ENCODE measurements at regions not wholly inside any gene's neighbourhood (a gene's known extent, or its start where the extent isn't known, plus 50 kb on each side); places are given as distances from the start of the nearest gene placed in this dataset.

GRCh38 chr3:20576228-20576627 is 390.2 kb upstream of the SGO1 start:
- no peak overlapping the region for H2BK12ac ChIP-seq (ENCODE audit: low read depth, low read length)
- no peak overlapping the region for H3K56ac ChIP-seq (replicated peaks; ENCODE audit: insufficient read length, low read depth, low read length)
- ChIA-PET CTCF (ENCODE audit: partially characterized antibody) (no interaction called here), POLR2A (ENCODE audit: partially characterized antibody) (no interaction called here)
- H3K9ac ChIP-seq (replicated peaks in 1 of 4; ENCODE audit: extremely low read depth in 1 of 4, low read depth in 3 of 4, low read length in 3 of 4) = no peak overlapping the region
- no peak overlapping the region for H3K18ac ChIP-seq (ENCODE audit: extremely low read depth, low read length)
- H3K4me2 ChIP-seq (ENCODE audit: insufficient read depth in 1 of 2, low read depth in 2 of 2, low read length in 2 of 2) = no peak overlapping the region
- DNase-seq (ENCODE audit: low read depth in 1 of 2, low spot score in 2 of 2) = no peak
- no peaks in the 10 kb centered on the region for H3K79me1 ChIP-seq (ENCODE audit: low read depth, low read length)
- H3K4me1 ChIP-seq (replicated peaks in 1 of 4; ENCODE audit: control insufficient read depth in 3 of 4, insufficient read depth in 4 of 4, low read length in 3 of 4) = no peaks in the 10 kb centered on the region
- WGBS, 2 experiments (ENCODE audit: extremely low coverage in 1 of 2, insufficient coverage in 1 of 2, insufficient read length in 1 of 2, insufficient replicate concordance in 2 of 2, low coverage in 1 of 2, low lambda C conversion rate in 2 of 2, missing lambda C conversion rate in 1 of 2) = 96% methylated on average over 3 of the region's 3 CpGs; no CpG with 5 or more reads in 1 of the 2 experiments
- H3K23me2 ChIP-seq (ENCODE audit: low read depth, low read length) = no peaks in the 10 kb centered on the region; the same call in 1 of the 2 replicates
- no peak overlapping the region for H3K27ac ChIP-seq (ENCODE audit: low read depth, low read length)
- no peak overlapping the region for H3K4me3 ChIP-seq (ENCODE audit: extremely low read depth in 1 of 4, insufficient read depth in 2 of 4, low read depth in 3 of 4, low read length in 4 of 4)
- no peak overlapping the region for H2AFZ ChIP-seq (ENCODE audit: low read length)
- no peak overlapping the region for H4K8ac ChIP-seq (ENCODE audit: extremely low read depth, insufficient read depth, low read length)
- H2BK15ac ChIP-seq (ENCODE audit: low read length) = no peak overlapping the region
- no peaks in the 10 kb centered on the region for H4K20me1 ChIP-seq (replicated peaks in 1 of 2; ENCODE audit: control insufficient read depth in 1 of 2, insufficient read depth in 2 of 2, low read length in 2 of 2)
- no peak overlapping the region for H3K14ac ChIP-seq (ENCODE audit: insufficient read length)
- H2BK20ac ChIP-seq (ENCODE audit: low read length) = no peak overlapping the region
- H2BK120ac ChIP-seq (replicated peaks; ENCODE audit: low read depth, low read length) = no peak overlapping the region
- peaks cover 0 to 1% (median 0%) of the 10 kb centered on the region in 4 experiments; a peak in 1 of 7 replicates for H3K27me3 ChIP-seq (replicated peaks in 1 of 4; ENCODE audit: control insufficient read depth in 3 of 4, extremely low read depth in 1 of 4, insufficient read depth in 3 of 4, low read length in 3 of 4)
- H4K5ac ChIP-seq (ENCODE audit: insufficient read length, low read depth, low read length) = no peak overlapping the region
- H2BK5ac ChIP-seq (ENCODE audit: low read depth, low read length) = no peak overlapping the region
- no peak overlapping the region for H3K23ac ChIP-seq (ENCODE audit: insufficient read length)
- no peaks in the 10 kb centered on the region for H3K36me3 ChIP-seq (ENCODE audit: control insufficient read depth in 2 of 4, insufficient read depth in 4 of 4, low read length in 3 of 4)
- H4K91ac ChIP-seq (replicated peaks; ENCODE audit: insufficient read length, low read length) = no peak overlapping the region
- no peaks in the 10 kb centered on the region for H3K79me2 ChIP-seq (ENCODE audit: control insufficient read depth in 1 of 2, insufficient read depth in 2 of 2, low read length in 2 of 2)
- H3K4ac ChIP-seq (replicated peaks; ENCODE audit: insufficient read length, low read depth, low read length) = no peak overlapping the region
- FAIRE-seq = no peak
- no peaks in the 10 kb centered on the region for H3K9me3 ChIP-seq (ENCODE audit: insufficient read depth in 2 of 2, low read depth in 1 of 2, low read length in 1 of 2)
- no peak overlapping the region for H2AK5ac ChIP-seq (ENCODE audit: low read depth, low read length)
- TF ChIP-seq POLR2A (IDR thresholded peaks at IDR 0.05; ENCODE audit: control extremely low read depth in 1 of 2, low read depth in 2 of 2, low read length in 2 of 2) (no peak), SP1 (IDR thresholded peaks at IDR 0.05; ENCODE audit: low read depth, low read length) (no peak), PHF8 (conservative IDR thresholded peaks at IDR 0.05; ENCODE audit: low read depth, low read length) (no peak), HDAC6 (IDR thresholded peaks at IDR 0.05; ENCODE audit: low read depth, low read length) (no peak)
